ENCODE measurements at regions not wholly inside any gene's neighbourhood (a gene's known extent, or its start where the extent isn't known, plus 50 kb on each side); places are given as distances from the start of the nearest gene placed in this dataset.
A peak's percentile ranks its signal among the peaks of the same experiment; 100 is the strongest.

DNA sequence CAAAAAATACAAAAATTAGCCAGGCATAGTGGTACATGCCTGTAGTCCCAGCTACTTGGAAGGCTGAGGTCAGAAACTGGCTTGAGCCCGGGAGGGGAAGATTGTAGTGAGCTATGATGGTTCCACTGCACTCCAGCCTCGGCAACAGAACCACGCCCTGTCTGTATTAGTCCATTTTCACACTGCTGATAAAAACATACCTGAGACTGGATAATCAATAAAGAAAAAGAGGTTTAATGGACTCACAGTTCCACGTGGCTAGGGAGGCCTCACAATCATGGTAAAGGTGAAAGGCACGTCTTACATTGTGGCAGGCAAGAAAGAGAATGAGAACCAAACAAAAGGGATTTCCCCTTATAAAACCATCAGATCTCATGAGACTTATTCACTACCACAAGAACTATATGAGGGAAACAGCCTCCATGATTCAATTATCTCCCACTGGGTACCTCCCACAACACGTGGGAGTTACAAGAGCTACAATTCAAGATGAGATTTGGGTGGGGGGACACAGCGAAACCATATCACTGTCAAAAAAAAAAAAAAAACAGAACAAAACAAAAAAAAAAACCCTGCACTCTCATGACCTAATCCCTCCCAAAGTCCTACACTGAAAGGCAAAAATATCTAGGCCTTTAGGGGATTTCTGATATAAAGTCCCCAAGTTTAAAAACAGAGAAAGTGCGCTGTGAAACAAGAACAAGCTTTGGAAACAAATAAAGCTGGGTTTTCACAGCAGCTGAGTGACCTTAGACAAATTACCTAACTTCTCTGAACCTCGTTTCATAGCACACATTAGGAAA, 224.7 kb downstream of the IGSF11 start:
- H2AFZ ChIP-seq (ENCODE audit: low read depth, low read length): no peak overlapping the region

DNA sequence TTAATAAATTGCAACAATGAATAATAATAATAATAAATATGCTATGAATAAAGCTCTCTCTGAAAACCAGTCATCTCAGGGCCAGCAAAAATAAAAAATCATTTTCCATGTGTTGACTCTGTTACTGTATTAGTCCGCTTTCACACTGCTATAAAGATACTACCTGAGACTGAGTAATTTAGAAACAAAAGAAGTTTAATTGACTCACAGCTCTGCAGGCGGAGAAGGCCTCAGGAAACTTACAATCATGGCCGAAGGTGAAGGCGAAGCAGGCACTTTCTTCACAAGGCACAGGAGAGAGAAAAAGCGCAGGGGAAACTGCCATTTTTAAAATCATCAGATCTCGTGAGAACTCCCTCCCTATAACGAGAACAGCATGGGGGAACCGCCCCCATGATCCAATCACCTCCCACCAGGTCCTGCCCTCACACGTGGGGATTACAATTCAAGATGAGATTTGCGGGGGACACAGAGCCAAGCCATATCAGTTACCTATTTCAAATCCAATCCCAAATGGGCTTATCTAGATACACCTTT, 224.1 kb downstream of the IGSF11 start:
- Histone ChIP-seq H3K27me3 (ENCODE audit: low read depth, low read length) (peaks cover 36% of the 10 kb centered on the region), H4K20me1 (ENCODE audit: insufficient read depth, low read length) (no peaks in the 10 kb centered on the region), H3K4me3 (ENCODE audit: low read length) (peak overlapping the region; percentile 48), H3K79me2 (ENCODE audit: low read length) (no peaks in the 10 kb centered on the region), H3K4me1 (ENCODE audit: low read length) (peaks cover 28% of the 10 kb centered on the region), H3K36me3 (replicated peaks; ENCODE audit: low read depth, low read length) (no peaks in the 10 kb centered on the region), H3K27ac (ENCODE audit: low read length) (no peak overlapping the region), H3K9ac (ENCODE audit: low read length) (no peak overlapping the region), H3K9me3 (ENCODE audit: insufficient read depth, low read length) (no peaks in the 10 kb centered on the region), H3K4me2 (ENCODE audit: low read length) (peak overlapping the region; percentile 14; the same call in 1 of the 2 replicates), H2AFZ (ENCODE audit: low read depth, low read length) (no peak overlapping the region)
- TF ChIP-seq, protein P1, sequence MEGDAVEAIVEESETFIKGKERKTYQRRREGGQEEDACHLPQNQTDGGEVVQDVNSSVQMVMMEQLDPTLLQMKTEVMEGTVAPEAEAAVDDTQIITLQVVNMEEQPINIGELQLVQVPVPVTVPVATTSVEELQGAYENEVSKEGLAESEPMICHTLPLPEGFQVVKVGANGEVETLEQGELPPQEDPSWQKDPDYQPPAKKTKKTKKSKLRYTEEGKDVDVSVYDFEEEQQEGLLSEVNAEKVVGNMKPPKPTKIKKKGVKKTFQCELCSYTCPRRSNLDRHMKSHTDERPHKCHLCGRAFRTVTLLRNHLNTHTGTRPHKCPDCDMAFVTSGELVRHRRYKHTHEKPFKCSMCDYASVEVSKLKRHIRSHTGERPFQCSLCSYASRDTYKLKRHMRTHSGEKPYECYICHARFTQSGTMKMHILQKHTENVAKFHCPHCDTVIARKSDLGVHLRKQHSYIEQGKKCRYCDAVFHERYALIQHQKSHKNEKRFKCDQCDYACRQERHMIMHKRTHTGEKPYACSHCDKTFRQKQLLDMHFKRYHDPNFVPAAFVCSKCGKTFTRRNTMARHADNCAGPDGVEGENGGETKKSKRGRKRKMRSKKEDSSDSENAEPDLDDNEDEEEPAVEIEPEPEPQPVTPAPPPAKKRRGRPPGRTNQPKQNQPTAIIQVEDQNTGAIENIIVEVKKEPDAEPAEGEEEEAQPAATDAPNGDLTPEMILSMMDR (IDR thresholded peaks at IDR 0.05; ENCODE audit: low read depth, low read length): no peak
- no peak for TF ChIP-seq EZH2phosphoT487 (IDR thresholded peaks at IDR 0.05; ENCODE audit: low read depth)

More for the DNA sequence above, 224.7 kb downstream of the IGSF11 start:
- Histone ChIP-seq H3K36me3 (replicated peaks; ENCODE audit: low read depth, low read length) (no peaks in the 10 kb centered on the region), H3K27me3 (ENCODE audit: low read depth, low read length) (peaks cover 33% of the 10 kb centered on the region), H4K20me1 (ENCODE audit: insufficient read depth, low read length) (no peaks in the 10 kb centered on the region), H3K4me3 (ENCODE audit: low read length) (peak overlapping the region; percentile 37; the same call in 1 of the 2 replicates), H3K4me2 (ENCODE audit: low read length) (peak overlapping the region; percentile 19), H3K9ac (ENCODE audit: low read length) (no peak overlapping the region), H3K9me3 (ENCODE audit: insufficient read depth, low read length) (no peaks in the 10 kb centered on the region), H3K4me1 (ENCODE audit: low read length) (peaks cover 28% of the 10 kb centered on the region), H3K27ac (ENCODE audit: low read length) (no peak overlapping the region), H3K79me2 (ENCODE audit: low read length) (no peaks in the 10 kb centered on the region)
- TF ChIP-seq EZH2phosphoT487 (IDR thresholded peaks at IDR 0.05; ENCODE audit: low read depth): no peak
- TF ChIP-seq, protein P1 (IDR thresholded peaks at IDR 0.05; ENCODE audit: low read depth, low read length): no peak

DNA sequence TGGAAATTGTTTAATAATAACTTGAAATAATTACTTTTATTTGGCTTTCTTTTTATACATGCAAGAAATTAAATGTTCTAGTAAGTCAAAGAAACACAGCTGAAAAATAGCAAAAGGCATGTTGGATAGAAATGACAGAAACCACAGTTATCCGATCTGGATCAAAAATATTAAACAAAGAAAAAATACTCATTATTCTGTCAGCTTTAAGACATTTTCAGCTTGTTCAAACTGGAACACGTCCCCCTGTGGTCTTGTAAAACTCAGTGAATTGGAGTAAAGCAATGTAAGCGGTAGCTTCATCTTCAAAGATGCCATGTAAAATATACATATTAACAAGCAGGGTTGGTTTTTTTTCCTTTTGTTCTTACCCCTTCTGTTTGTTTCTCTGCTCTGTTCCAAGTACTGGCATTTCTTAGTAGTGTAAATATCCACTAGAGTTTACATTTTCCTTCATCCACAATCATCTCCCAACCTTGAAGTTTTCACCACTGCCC, 223.4 kb downstream of the IGSF11 start:
- H2AFZ ChIP-seq (ENCODE audit: low read depth, low read length): no peak overlapping the region
- no peak overlapping the region for H3K27ac ChIP-seq (ENCODE audit: low read length)
- H3K4me1 ChIP-seq (ENCODE audit: low read length): peaks cover 28% of the 10 kb centered on the region
- H3K79me2 ChIP-seq (ENCODE audit: low read length): no peaks in the 10 kb centered on the region
- no peaks in the 10 kb centered on the region for H3K9me3 ChIP-seq (ENCODE audit: insufficient read depth, low read length)
- H3K27me3 ChIP-seq (ENCODE audit: low read depth, low read length): peaks cover 36% of the 10 kb centered on the region
- H3K4me2 ChIP-seq (ENCODE audit: low read length): no peak overlapping the region
- H4K20me1 ChIP-seq (ENCODE audit: insufficient read depth, low read length): no peaks in the 10 kb centered on the region
- H3K4me3 ChIP-seq (ENCODE audit: low read length): no peak overlapping the region
- TF ChIP-seq, protein P1 (IDR thresholded peaks at IDR 0.05; ENCODE audit: low read depth, low read length): no peak
- TF ChIP-seq EZH2phosphoT487 (IDR thresholded peaks at IDR 0.05; ENCODE audit: low read depth): no peak
- no peak overlapping the region for H3K9ac ChIP-seq (ENCODE audit: low read length)
- H3K36me3 ChIP-seq (replicated peaks; ENCODE audit: low read depth, low read length): no peaks in the 10 kb centered on the region

DNA sequence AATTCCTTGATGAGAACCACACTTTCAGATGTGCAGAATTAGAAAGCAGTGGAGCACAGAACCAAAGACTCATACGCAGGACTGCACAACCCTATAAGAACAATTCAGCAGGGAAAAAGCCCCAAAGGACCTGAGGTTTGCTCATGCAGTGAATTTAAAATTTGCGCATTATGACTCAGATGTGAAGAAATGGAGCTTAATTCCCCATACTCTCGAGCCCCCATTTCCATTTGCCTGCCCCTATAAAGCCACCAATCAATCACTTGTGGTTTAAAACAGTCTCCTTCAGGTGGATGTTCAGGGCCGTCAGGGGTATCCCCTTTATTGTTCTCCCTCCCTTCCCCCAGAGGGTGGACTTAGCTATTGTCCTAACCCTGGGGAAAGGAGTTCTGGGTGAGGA, 221.2 kb downstream of the IGSF11 start:
- TF ChIP-seq EZH2phosphoT487 (IDR thresholded peaks at IDR 0.05; ENCODE audit: low read depth): no peak
- TF ChIP-seq, protein P1 (IDR thresholded peaks at IDR 0.05; ENCODE audit: low read depth, low read length): no peak
- H3K4me2 ChIP-seq (ENCODE audit: low read length): peak overlapping the region; percentile 23
- no peaks in the 10 kb centered on the region for H3K36me3 ChIP-seq (replicated peaks; ENCODE audit: low read depth, low read length)
- no peak overlapping the region for H3K9ac ChIP-seq (ENCODE audit: low read length)
- no peaks in the 10 kb centered on the region for H3K9me3 ChIP-seq (ENCODE audit: insufficient read depth, low read length)
- H3K27me3 ChIP-seq (ENCODE audit: low read depth, low read length): peaks cover 42% of the 10 kb centered on the region
- H4K20me1 ChIP-seq (ENCODE audit: insufficient read depth, low read length): no peaks in the 10 kb centered on the region
- no peaks in the 10 kb centered on the region for H3K79me2 ChIP-seq (ENCODE audit: low read length)
- H2AFZ ChIP-seq (ENCODE audit: low read depth, low read length): no peak overlapping the region
- H3K4me3 ChIP-seq (ENCODE audit: low read length): no peak overlapping the region
- peaks cover 31% of the 10 kb centered on the region for H3K4me1 ChIP-seq (ENCODE audit: low read length)
- H3K27ac ChIP-seq (ENCODE audit: low read length): no peak overlapping the region

Measured in OCI-LY3 (cell line).